ENCODE measurements at regions not wholly inside any gene's neighbourhood (a gene's known extent, or its start where the extent isn't known, plus 50 kb on each side); places are given as distances from the start of the nearest gene placed in this dataset.

- TF ChIP-seq REST (IDR thresholded peaks at IDR 0.05; ENCODE audit: insufficient read depth in 1 of 2, low read depth in 2 of 2, low read length in 1 of 2) (no peak), CTCF (IDR thresholded peaks at IDR 0.05) (no peak)
Observed at GRCh38 chr5:57780961-57781325, 298.3 kb upstream of the ACTBL2 start.

Measured in Panc1 (cell line).